ENCODE measurements at regions not wholly inside any gene's neighbourhood (a gene's known extent, or its start where the extent isn't known, plus 50 kb on each side); places are given as distances from the start of the nearest gene placed in this dataset.

- H3K27ac ChIP-seq = no peak overlapping the region
- peaks cover 0 to 3% (median 0%) of the 10 kb centered on the region in 12 donors for H3K4me1 ChIP-seq
- no peak for ATAC-seq
- TF ChIP-seq POLR2A (IDR thresholded peaks at IDR 0.05) = no peak
- no peak for TF ChIP-seq CTCF (IDR thresholded peaks at IDR 0.05)
- no peak for DNase-seq
- no peaks in the 10 kb centered on the region for H3K27me3 ChIP-seq
- no peaks in the 10 kb centered on the region for H3K36me3 ChIP-seq
- H3K4me3 ChIP-seq = no peak overlapping the region
- H3K9me3 ChIP-seq = peaks cover 0 to 17% (median 6%) of the 10 kb centered on the region in 12 donors
- intact Hi-C loops (cut with DNase I) = no loop called here
Observed at GRCh38 chr6:159501558-159501957, 191.5 kb downstream of the SOD2 start.

GRCh38 chr6:159499034-159499433, 194.0 kb downstream of the SOD2 start:
- Histone ChIP-seq H3K36me3 (no peaks in the 10 kb centered on the region), H3K4me1 (peaks cover 0 to 4% (median 0%) of the 10 kb centered on the region in 12 donors), H3K27ac (no peak overlapping the region), H3K27me3 (no peaks in the 10 kb centered on the region), H3K4me3 (no peak overlapping the region), H3K9me3 (peaks cover 0 to 17% (median 6%) of the 10 kb centered on the region in 12 donors)
- intact Hi-C loops (cut with DNase I) = no loop called here
- DNase-seq (no peak), ATAC-seq (no peak)
- WGBS, 4 donors = 49 to 59% (median 55%) methylated on average over 3 of the region's 3 CpGs
- TF ChIP-seq POLR2A (IDR thresholded peaks at IDR 0.05) (no peak), CTCF (IDR thresholded peaks at IDR 0.05) (no peak)

GRCh38 chr6:159494586-159494972, 198.5 kb downstream of the SOD2 start:
- peak; percentile 18 to 87 (median 73) for ATAC-seq

More at GRCh38 chr6:159494586-159494972, 198.5 kb downstream of the SOD2 start:
- DNase-seq = peak in 3 of 5 donors; percentile 23 to 40 (median 36)
- TF ChIP-seq POLR2A (IDR thresholded peaks at IDR 0.05) = no peak
- no peak for TF ChIP-seq CTCF (IDR thresholded peaks at IDR 0.05)
- Histone ChIP-seq H3K36me3 (no peaks in the 10 kb centered on the region), H3K27ac (peak overlapping the region in 3 of 12 donors; percentile 1 to 17 (median 15)), H3K4me3 (no peak overlapping the region), H3K27me3 (no peaks in the 10 kb centered on the region), H3K4me1 (peaks cover 0 to 14% (median 2%) of the 10 kb centered on the region in 12 donors), H3K9me3 (peaks cover 0 to 17% (median 6%) of the 10 kb centered on the region in 12 donors)
- WGBS, 4 donors = 65 to 79% (median 70%) methylated on average over 5 of the region's 5 CpGs
- intact Hi-C loops (cut with DNase I) = no loop called here
